Right ventricle myocardium inferior (tissue), 1 donor: ENCODE measurements at regions not wholly inside any gene's neighbourhood (a gene's known extent, or its start where the extent isn't known, plus 50 kb on each side); places are given as distances from the start of the nearest gene placed in this dataset.
"Not testable (repeated sequence)": the region's sequence is repeated elsewhere in the genome, so short reads cannot be mapped to it uniquely, and the experiment has no call there.

Experiments used
- ATAC-seq: fragments of 200-7000 bp; cut with Tn5 transposase; one replicate; pipeline ENCODE4 v1.9.1; 2020; ENCODE audit warnings: mild to moderate bottlenecking, moderate library complexity
- DNase-seq: peaks from one replicate; pipeline ENCODE4 v3.0.0; 2021; ENCODE audit errors: missing footprints
- intact Hi-C: fragments of 100-400 bp; cut with DNase I; formaldehyde crosslinking; loops from one replicate; pipeline ENCODE4 v1.11.0; 2022
- donor health status: DM: no; HTN: yes; CAD: no; lungs with severe emphysema.

DNA sequence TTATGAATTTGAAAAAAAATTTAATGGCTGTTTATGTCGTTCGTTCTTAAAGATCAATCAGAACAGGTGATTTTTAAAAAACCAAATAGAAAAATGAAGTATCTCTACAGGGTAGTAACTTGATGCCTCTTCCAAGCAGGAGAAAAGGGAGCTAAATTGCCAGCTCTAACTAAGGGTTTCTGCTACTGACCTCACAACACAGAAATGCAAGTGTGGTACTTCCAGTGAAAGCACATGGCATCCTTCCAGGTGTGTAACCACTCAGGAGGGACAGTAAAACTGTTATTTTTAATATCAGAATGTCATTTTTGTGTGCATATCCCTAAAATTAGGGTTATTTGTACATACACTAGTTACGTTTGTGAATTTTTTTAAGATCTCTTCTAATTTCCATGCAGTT is 116.8 kb upstream of the ZCCHC13 start:
- intact Hi-C loops = no loop called here
- no peak for ATAC-seq
- no peak for DNase-seq

DNA sequence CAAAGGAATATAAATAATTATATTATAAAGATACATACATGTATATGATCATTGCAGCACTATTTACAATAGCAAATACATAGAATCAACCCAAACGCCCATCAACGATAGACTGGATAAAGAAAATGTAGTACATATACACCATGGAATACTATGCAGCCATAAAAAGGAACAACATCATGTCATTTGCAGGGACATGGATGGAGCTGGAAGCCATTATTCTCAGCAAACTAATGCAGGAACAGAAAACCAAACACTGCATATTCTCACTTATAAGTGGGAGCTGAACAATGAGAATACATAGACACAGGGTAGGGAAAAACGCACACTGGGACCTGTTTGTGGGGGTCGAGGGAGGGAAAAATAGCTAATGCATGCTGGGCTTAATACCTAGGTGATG is 120.9 kb upstream of the ZCCHC13 start:
- ATAC-seq, intact Hi-C loops, DNase-seq: not testable (repeated sequence)

DNA sequence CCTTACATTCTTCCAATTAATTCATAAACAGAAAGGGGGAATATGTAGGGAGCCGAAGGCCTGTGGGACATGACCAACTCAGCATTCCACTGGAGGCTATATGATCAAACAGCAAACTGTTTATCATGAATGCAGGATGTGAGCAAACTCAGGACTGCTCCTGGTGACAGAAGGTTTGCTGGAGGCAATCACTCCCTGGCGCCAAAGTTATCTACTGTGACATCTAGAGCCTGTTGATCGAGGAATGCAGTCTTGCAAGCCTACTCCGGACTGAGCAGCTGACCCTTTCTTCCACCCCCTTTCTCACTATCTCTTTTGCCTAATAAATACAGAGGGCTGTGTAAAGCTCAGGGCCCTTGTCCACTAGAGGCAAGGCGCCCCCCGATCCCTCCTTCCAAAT is 122.0 kb upstream of the ZCCHC13 start:
- ATAC-seq, DNase-seq, intact Hi-C loops: not testable (repeated sequence)

DNA sequence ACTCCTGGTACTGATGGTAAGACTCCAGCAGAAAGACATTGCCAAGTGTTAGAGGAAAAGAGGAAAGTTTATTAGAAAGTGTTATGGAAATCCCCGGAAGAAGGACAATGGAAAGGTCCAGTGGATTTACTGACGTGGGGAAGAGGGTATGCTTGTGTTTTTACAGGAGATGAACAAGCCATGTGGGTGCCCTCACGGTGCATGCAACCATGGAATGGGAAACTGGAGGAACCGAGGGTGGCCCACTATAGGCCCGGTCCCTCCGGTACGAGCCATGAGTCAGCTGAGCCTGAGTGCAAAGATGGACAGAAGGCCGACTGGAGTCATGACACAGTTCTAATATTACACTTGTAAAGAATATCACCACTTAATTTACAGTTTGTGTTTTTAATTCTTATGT is 123.3 kb upstream of the ZCCHC13 start:
- intact Hi-C loops = no loop called here
- DNase-seq = no peak

DNA sequence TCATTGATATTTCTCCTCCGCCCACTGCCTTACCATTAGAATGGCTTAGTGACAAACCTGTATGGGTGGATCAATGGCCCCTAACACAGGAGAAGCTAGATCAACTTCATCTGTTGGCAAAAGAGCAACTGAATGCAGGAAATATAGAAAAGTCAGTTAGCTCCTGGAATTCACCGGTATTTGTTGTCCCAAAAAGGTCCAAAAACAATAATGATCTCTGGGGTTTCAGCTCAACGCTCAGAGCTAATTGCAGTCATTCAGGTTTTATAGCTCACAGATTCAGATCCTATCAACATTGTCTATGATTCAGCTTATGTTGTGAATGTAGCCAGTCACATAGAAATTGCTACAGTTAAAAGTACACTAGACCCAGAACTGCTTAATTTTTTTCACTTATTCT is 124.0 kb upstream of the ZCCHC13 start:
- DNase-seq = no peak
- no peak for ATAC-seq

More for the DNA sequence above, 123.3 kb upstream of the ZCCHC13 start:
- no peak for ATAC-seq

DNA sequence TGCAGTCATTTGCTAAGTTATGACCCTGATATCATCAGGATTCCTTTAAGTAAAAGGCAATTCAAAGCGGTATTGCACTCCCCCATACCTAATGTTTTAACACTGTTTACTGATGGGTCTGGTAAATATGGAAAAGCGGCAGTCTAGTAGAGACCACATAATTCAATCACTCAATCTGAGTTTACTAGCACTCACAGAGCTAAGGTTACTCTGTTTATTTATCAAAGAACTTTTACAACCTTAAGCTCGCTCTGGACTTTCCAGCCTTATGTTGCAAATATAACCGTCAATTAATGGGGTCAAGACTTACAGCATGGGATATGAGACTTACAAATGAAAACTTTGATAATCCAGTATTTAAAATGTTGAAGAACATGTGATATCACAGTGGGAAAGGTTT is 124.5 kb upstream of the ZCCHC13 start:
- intact Hi-C loops = no loop called here
- no peak for DNase-seq
- ATAC-seq = no peak

More for the DNA sequence above, 124.0 kb upstream of the ZCCHC13 start:
- intact Hi-C loops = no loop called here

- DNase-seq (no peak), ATAC-seq (no peak)
- intact Hi-C loops = no loop called here
These were observed 124.9 kb upstream of the ZCCHC13 start for GRCh38 chrX:74179071-74179470.

- intact Hi-C loops = no loop called here
- no peak for DNase-seq
- no peak for ATAC-seq
These were observed 125.4 kb upstream of the ZCCHC13 start for GRCh38 chrX:74178536-74178935.

- DNase-seq (no peak), ATAC-seq (no peak)
- intact Hi-C loops = no loop called here
These were observed 132.5 kb upstream of the ZCCHC13 start for GRCh38 chrX:74171465-74171864.

GRCh38 chrX:74162199-74162598 is 141.8 kb upstream of the ZCCHC13 start:
- intact Hi-C loops = no loop called here
- ATAC-seq = no peak
- no peak for DNase-seq

DNA sequence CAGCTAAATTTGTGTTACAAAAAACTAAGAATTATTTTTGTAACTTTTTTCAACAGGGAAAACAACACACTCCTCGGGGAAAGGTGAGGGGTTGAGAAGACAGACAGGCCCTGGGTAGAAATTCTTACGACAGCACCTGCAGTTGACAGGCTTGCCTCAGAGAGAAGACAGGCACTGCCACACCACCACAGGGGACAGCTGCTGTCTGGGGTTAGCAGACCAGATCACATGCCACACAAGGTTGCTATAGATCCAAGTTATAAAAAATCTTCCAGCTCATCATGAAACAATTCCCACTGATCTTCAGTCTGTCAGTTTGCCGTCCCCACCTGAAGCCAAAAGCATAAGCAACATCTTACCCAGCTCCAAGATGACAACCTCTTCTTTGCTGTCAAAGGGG is 143.2 kb upstream of the ZCCHC13 start:
- intact Hi-C loops = no loop called here
- no peak for ATAC-seq

GRCh38 chrX:74160358-74160757 is 143.6 kb upstream of the ZCCHC13 start:
- DNase-seq (no peak), ATAC-seq (no peak)
- intact Hi-C loops = no loop called here

More for the DNA sequence above, 143.2 kb upstream of the ZCCHC13 start:
- no peak for DNase-seq

- intact Hi-C loops = no loop called here
- no peak for ATAC-seq
- no peak for DNase-seq
These were observed 156.5 kb upstream of the ZCCHC13 start for GRCh38 chrX:74147439-74147838.

DNA sequence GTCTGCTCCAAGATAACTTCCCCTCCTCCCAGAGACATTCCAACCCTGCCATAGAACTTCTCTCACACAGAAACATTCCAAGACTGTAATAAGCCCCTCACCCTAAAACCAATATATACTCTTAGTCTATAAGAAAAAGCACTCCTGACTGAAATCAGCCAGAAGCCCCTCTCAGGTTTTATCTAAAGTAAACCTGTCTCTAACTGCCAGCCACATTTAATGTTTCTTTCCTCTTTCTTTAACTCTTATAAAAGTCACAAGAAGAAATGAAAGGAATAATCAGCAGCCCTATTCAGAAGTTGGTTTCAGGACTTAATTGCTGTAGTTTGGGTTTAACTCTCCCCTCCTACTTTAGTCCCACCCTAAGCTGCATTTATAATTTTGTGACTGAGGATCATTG is 165.0 kb upstream of the ZCCHC13 start:
- intact Hi-C loops = no loop called here
- DNase-seq (no peak), ATAC-seq (no peak)

DNA sequence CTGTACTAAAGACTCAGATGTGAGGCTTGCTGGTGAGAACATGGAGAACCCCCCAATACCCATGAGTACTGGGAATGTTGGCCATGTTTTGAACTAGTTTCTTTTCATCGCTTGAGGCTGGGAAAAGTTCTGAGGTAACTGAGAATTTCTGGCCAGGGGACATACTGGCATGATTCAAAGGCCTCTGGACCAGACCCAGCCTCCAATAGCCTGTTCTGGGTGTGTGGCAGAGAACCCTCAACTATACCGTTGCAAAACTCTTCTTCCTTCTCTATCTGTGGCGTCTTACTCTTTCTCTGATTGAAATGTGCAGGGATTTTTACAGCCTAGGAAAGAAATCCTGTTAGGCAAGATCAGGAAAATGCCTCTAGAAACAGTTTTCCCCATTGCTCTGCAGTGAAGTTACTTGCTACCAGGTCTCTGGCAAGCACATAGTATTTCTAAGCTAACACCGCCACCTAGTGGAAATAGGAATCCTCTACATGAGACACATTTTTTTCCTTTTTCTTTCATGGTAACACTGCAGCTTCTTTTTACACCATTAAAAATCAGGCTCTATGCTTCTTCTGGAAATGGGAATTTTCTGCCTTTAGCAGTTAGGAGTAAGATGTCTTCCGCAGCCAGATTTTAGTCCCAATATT is 170.7 kb upstream of the ZCCHC13 start:
- DNase-seq = no peak
- intact Hi-C loops = loop anchor here (5.0 kb wide), 2 partner anchors 209 to 276 kb away; no protein-coding TSS in a partner anchor
- peak; percentile 59 for ATAC-seq

- intact Hi-C loops = loop anchor here (5.0 kb wide), 2 partner anchors 210 to 275 kb away; no protein-coding TSS in a partner anchor
- ATAC-seq = no peak
- no peak for DNase-seq
These were observed 171.7 kb upstream of the ZCCHC13 start for GRCh38 chrX:74132280-74132679.

- DNase-seq (no peak), ATAC-seq (no peak)
- intact Hi-C loops = no loop called here
These were observed 184.7 kb upstream of the ZCCHC13 start for GRCh38 chrX:74119016-74119910.

DNA sequence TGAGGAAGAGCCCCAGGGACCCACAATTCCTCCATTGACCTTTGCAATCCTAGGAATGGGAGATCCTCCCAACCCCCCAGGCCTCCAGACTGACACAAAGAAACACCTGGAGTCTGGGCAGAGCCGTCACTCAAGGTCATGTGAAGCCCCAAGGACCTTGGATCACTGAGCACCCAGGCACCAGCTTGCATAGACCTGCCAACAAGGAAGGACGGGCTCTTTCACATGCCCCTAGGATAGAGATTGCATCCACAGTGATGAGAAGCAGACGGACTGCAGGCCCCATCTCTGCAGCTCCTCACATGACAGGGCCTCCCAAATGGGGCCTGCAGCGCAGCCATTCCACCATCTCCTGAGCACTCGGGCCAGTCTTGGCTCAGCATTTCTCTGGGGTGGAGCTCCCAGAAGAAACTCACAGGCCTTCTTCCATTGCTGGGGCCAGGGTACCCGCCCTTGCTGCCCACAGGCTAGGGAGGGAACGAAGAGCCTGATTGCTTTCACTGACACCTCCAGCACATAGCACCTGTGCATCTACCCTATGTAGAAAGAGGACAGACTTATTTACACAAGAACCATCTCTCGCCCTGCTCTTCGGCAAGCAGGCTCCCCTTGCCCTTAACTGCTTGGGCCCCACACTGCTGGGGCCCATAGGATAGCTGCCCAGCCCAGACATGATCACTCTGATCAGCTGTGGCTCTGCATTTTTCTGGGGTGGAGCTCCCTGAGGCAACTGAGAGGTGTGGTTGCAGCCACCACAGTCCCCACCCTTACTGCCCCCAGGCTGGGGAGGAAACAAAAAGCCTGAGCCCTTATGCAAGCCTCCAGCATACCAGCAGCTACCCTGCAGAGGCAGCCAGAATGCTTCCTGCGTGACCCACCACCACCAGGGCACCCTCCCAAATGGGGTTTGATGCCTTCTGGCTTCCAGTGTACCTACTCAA is 185.7 kb upstream of the ZCCHC13 start:
- no peak for DNase-seq
- intact Hi-C loops = no loop called here
- no peak for ATAC-seq

DNA sequence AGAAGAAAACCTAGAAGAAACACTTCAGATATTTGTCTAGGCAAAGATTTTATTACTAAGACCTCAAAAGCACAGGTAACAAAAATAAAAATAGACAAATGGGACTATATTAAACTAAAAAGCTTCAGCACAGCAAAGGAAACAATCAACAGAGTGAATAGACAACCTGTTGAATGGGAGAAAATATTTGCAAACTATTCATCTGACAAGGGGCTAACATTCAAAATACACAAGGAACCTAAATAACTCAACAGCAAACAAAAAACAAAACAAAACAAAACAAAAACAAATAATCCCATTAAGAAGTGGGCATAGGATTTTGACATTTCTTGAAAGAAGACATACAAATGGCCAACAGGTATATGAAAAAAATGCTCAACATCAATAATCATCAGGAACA is 192.7 kb upstream of the ZCCHC13 start:
- ATAC-seq (no peak), DNase-seq (no peak)
- intact Hi-C loops = no loop called here
